ENCODE measurements at regions not wholly inside any gene's neighbourhood (a gene's known extent, or its start where the extent isn't known, plus 50 kb on each side); places are given as distances from the start of the nearest gene placed in this dataset.
"Not testable (repeated sequence)": the region's sequence is repeated elsewhere in the genome, so short reads cannot be mapped to it uniquely, and the experiment has no call there.

- no peak for DNase-seq
Measured at GRCh38 chr6:68233623-68234022, 401.5 kb upstream of the ADGRB3 start.

- DNase-seq = no peak
Measured at GRCh38 chr6:68229566-68229965, 405.5 kb upstream of the ADGRB3 start.

- no peak for DNase-seq
Measured at GRCh38 chr6:68226460-68226859, 408.6 kb upstream of the ADGRB3 start.

- DNase-seq = no peak
Measured at GRCh38 chr6:68225729-68226128, 409.4 kb upstream of the ADGRB3 start.

- no peak for DNase-seq
Measured at GRCh38 chr6:68211242-68211795, 423.8 kb upstream of the ADGRB3 start.

- DNase-seq = not testable (repeated sequence)
Measured at GRCh38 chr6:68207612-68208011, 427.5 kb upstream of the ADGRB3 start.

GRCh38 chr6:68200929-68201328 lies 434.2 kb upstream of the ADGRB3 start:
- no peak for DNase-seq

- no peak for DNase-seq
Measured at GRCh38 chr6:68197356-68197755, 437.7 kb upstream of the ADGRB3 start.

GRCh38 chr6:68196645-68197044 lies 438.4 kb upstream of the ADGRB3 start:
- no peak for DNase-seq

GRCh38 chr6:68195753-68196152 lies 439.3 kb upstream of the ADGRB3 start:
- DNase-seq = not testable (repeated sequence)

GRCh38 chr6:68194846-68195478 lies 440.1 kb upstream of the ADGRB3 start:
- DNase-seq = no peak

GRCh38 chr6:68192988-68193387 lies 442.1 kb upstream of the ADGRB3 start:
- no peak for DNase-seq

- no peak for DNase-seq
Measured at GRCh38 chr6:68189217-68189815, 445.8 kb upstream of the ADGRB3 start.

- no peak for DNase-seq
Measured at GRCh38 chr6:68186870-68187269, 448.2 kb upstream of the ADGRB3 start.

- DNase-seq = no peak
Measured at GRCh38 chr6:68182386-68182785, 452.7 kb upstream of the ADGRB3 start.

- not testable (repeated sequence) for DNase-seq
Measured at GRCh38 chr6:68181027-68181426, 454.1 kb upstream of the ADGRB3 start.

GRCh38 chr6:68173616-68174015 lies 461.5 kb upstream of the ADGRB3 start:
- no peak for DNase-seq

GRCh38 chr6:68169922-68170321 lies 465.2 kb upstream of the ADGRB3 start:
- DNase-seq = no peak

- DNase-seq = no peak
Measured at GRCh38 chr6:68167604-68168003, 467.5 kb upstream of the ADGRB3 start.

- DNase-seq = not testable (repeated sequence)
Measured at GRCh38 chr6:68160812-68161211, 474.3 kb upstream of the ADGRB3 start.

GRCh38 chr6:68160348-68160747 lies 474.7 kb upstream of the ADGRB3 start:
- DNase-seq = no peak

GRCh38 chr6:68159433-68159832 lies 475.6 kb upstream of the ADGRB3 start:
- no peak for DNase-seq

GRCh38 chr6:68158256-68158655 lies 476.8 kb upstream of the ADGRB3 start:
- no peak for DNase-seq

- DNase-seq = no peak
Measured at GRCh38 chr6:68144667-68145066, 490.4 kb upstream of the ADGRB3 start.

GRCh38 chr6:68141190-68141589 lies 493.9 kb upstream of the ADGRB3 start:
- no peak for DNase-seq

Data from dermis blood vessel endothelial cell (primary cell).